ENCODE measurements at regions not wholly inside any gene's neighbourhood (a gene's known extent, or its start where the extent isn't known, plus 50 kb on each side); places are given as distances from the start of the nearest gene placed in this dataset.

- no peak for TF ChIP-seq CTCF (IDR thresholded peaks at IDR 0.05)
- no peak for TF ChIP-seq POLR2A (IDR thresholded peaks at IDR 0.05)
Measured at GRCh38 chr4:184885602-184886001, 59.8 kb upstream of the ACSL1 start.
